Keratinocyte (primary cell): ENCODE measurements at regions not wholly inside any gene's neighbourhood (a gene's known extent, or its start where the extent isn't known, plus 50 kb on each side); places are given as distances from the start of the nearest gene placed in this dataset.
"Not testable (repeated sequence)": the region's sequence is repeated elsewhere in the genome, so short reads cannot be mapped to it uniquely, and the experiment has no call there.

Experiments used
- DNase-seq: peaks from one replicate; pipeline ENCODE4 v3.0.0-alpha.2; 2011; ENCODE audit warnings: low read depth, missing footprints, low spot score
- FAIRE-seq: peaks from 2 replicates; lab custom pipeline; 2011; peaks lifted over from hg19 to GRCh38; lab: Jason Lieb, UNC
- H2AFZ ChIP-seq: 2 replicates; pipeline ENCODE4 v1.6.0; 2012; ENCODE audit warnings: low read length, control low read depth, inconsistent platforms; ENCODE audit not compliant: control insufficient read depth
- H3K27ac ChIP-seq: 2 replicates; pipeline ENCODE4 v1.5.1; 2011; ENCODE audit warnings: low read length; ENCODE audit not compliant: control insufficient read depth, insufficient read depth
- H3K27me3 ChIP-seq: 3 replicates; pipeline ENCODE4 v1.6.0; 2011; ENCODE audit warnings: low read length; ENCODE audit not compliant: control insufficient read depth, insufficient read depth; ENCODE audit errors: extremely low read depth
- H3K36me3 ChIP-seq, 2 experiments: 2 replicates in 1 of 2; 3 replicates in 1 of 2; pipeline ENCODE4 v1.5.1; 2011; ENCODE audit warnings: low read length in 2 of 2, mild to moderate bottlenecking in 1 of 2; ENCODE audit not compliant: control insufficient read depth in 2 of 2, insufficient read depth in 2 of 2; ENCODE audit errors: extremely low read depth in 1 of 2
- H3K4me1 ChIP-seq: 3 replicates; pipeline ENCODE4 v1.5.1; 2011; ENCODE audit warnings: low read length; ENCODE audit not compliant: control insufficient read depth, insufficient read depth; ENCODE audit errors: extremely low read depth
- H3K4me2 ChIP-seq: 3 replicates; pipeline ENCODE4 v1.6.0; 2011; ENCODE audit warnings: low read depth, low read length; ENCODE audit not compliant: control insufficient read depth, insufficient read depth; ENCODE audit errors: extremely low read depth
- H3K4me3 ChIP-seq, 3 experiments: fragments of 200-600 bp in 1 of 3; sonication (generic) in 1 of 3; 2 replicates in 2 of 3; 3 replicates in 1 of 3; pipeline ENCODE4 v1.5.1; 2011 to 2016; ENCODE audit warnings: low read length in 3 of 3, mild to moderate bottlenecking in 3 of 3, control low read depth in 2 of 3, inconsistent platforms in 1 of 3, low read depth in 1 of 3, mixed read lengths in 1 of 3, mixed run types in 1 of 3, moderate library complexity in 1 of 3; ENCODE audit not compliant: control insufficient read depth in 2 of 3, insufficient read depth in 2 of 3; ENCODE audit errors: extremely low read depth in 1 of 3
- H3K79me2 ChIP-seq: 2 replicates; pipeline ENCODE4 v1.6.0; 2012; ENCODE audit warnings: low read length; ENCODE audit not compliant: control insufficient read depth, insufficient read depth
- H3K9ac ChIP-seq: 3 replicates; pipeline ENCODE4 v1.6.0; 2011; ENCODE audit warnings: low read length; ENCODE audit not compliant: control insufficient read depth, insufficient read depth; ENCODE audit errors: extremely low read depth
- H3K9me1 ChIP-seq: 3 replicates; pipeline ENCODE4 v1.6.0; 2011; ENCODE audit warnings: low read length; ENCODE audit not compliant: control insufficient read depth, insufficient read depth; ENCODE audit errors: extremely low read depth
- H3K9me3 ChIP-seq: 2 replicates; pipeline ENCODE4 v1.5.1; 2012; ENCODE audit warnings: low read depth, low read length; ENCODE audit not compliant: control insufficient read depth
- H4K20me1 ChIP-seq: 3 replicates; pipeline ENCODE4 v1.6.0; 2011; ENCODE audit warnings: low read length; ENCODE audit not compliant: control insufficient read depth, insufficient read depth; ENCODE audit errors: extremely low read depth
- EZH2 ChIP-seq: IDR thresholded peaks from one replicate; pipeline ENCODE4 v1.6.1; 2012; ENCODE audit warnings: inconsistent platforms, mild to moderate bottlenecking, low read length, moderate library complexity
- dilution Hi-C: fragments of 300-500 bp; cut with MboI; formaldehyde crosslinking; loops from one replicate; pipeline ENCODE4 v1.7.0; 2020; ENCODE audit warnings: low sequenced_read_pairs; ENCODE audit not compliant: extremely low pct_ligation_motif_present
- TF ChIP-seq, protein P1 (sequence below), 3 experiments: IDR thresholded peaks in 1 of 3; conservative IDR thresholded peaks in 1 of 3; optimal IDR thresholded peaks in 1 of 3; 2 replicates in 2 of 3; 3 replicates in 1 of 3; pipeline versions ENCODE3 to v1.5.1; 2011; ENCODE audit warnings: low read length in 3 of 3, mild to moderate bottlenecking in 3 of 3, moderate library complexity in 2 of 3, control low read depth in 1 of 3, inconsistent platforms in 1 of 3; ENCODE audit not compliant: insufficient read depth in 2 of 3; ENCODE audit errors: extremely low read depth in 1 of 3

DNA sequence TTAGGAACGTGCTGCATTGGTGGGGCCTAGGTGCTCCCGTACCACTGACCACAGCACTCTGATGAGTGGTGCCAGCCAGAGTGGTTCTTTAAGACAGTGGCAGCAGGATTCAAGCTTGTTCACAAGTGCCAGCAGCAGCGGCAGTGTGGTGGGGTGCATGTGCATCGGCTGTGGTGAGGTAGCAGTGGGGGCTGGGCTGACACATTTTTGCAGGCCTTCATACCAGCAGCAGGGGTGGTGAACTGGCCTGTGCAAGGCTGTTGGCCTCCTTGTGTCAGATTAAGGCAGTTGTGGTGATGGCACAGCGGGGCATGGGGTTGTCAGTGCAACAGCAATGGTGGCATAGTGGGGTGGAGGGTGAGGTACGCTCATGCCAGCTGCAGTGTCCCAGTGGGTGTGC, 131.4 kb downstream of the PABPC4L start:
- Histone ChIP-seq H3K9ac (no peak overlapping the region), H2AFZ (no peak overlapping the region), H3K36me3 (no peaks in the 10 kb centered on the region), H4K20me1 (no peaks in the 10 kb centered on the region), H3K9me3 (no peaks in the 10 kb centered on the region), H3K27me3 (no peaks in the 10 kb centered on the region), H3K4me2 (no peak overlapping the region), H3K27ac (no peak overlapping the region), H3K9me1 (no peaks in the 10 kb centered on the region), H3K4me3 (no peak overlapping the region), H3K79me2 (no peaks in the 10 kb centered on the region), H3K4me1 (no peaks in the 10 kb centered on the region)
- DNase-seq (no peak), FAIRE-seq (no peak)
- TF ChIP-seq, protein P1, sequence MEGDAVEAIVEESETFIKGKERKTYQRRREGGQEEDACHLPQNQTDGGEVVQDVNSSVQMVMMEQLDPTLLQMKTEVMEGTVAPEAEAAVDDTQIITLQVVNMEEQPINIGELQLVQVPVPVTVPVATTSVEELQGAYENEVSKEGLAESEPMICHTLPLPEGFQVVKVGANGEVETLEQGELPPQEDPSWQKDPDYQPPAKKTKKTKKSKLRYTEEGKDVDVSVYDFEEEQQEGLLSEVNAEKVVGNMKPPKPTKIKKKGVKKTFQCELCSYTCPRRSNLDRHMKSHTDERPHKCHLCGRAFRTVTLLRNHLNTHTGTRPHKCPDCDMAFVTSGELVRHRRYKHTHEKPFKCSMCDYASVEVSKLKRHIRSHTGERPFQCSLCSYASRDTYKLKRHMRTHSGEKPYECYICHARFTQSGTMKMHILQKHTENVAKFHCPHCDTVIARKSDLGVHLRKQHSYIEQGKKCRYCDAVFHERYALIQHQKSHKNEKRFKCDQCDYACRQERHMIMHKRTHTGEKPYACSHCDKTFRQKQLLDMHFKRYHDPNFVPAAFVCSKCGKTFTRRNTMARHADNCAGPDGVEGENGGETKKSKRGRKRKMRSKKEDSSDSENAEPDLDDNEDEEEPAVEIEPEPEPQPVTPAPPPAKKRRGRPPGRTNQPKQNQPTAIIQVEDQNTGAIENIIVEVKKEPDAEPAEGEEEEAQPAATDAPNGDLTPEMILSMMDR (optimal IDR thresholded peaks at IDR 0.05 in 1 of 3, IDR thresholded peaks at IDR 0.05 in 1 of 3, conservative IDR thresholded peaks at IDR 0.05 in 1 of 3; ENCODE audit: extremely low read depth in 1 of 3, insufficient read depth in 2 of 3, low read length in 3 of 3), result no peak
- no peak for TF ChIP-seq EZH2
- dilution Hi-C loops, result no loop called here

DNA sequence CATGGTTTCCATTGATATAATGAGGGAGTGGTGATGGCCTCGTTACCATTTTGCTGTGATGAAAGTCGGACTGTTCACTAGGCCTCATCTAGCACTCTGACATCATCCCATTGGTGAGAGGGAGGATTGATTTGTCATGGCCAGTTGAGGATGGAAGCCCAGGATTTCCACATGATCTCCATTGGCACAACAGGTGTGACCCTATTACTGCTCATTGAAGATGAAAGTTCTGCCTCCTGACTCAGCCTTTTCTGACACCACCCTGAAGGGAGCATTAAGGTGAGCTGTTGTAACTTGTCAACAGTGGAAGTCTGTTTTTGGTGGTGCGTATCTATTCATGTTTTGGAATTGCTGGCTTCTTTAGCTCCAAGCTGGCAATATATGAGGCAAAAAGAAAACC, 144.2 kb downstream of the PABPC4L start:
- Histone ChIP-seq H3K36me3 (no peaks in the 10 kb centered on the region), H3K4me2 (no peak overlapping the region), H3K9me3 (peaks cover 4% of the 10 kb centered on the region), H3K9ac (no peak overlapping the region), H4K20me1 (no peaks in the 10 kb centered on the region), H3K27me3 (no peaks in the 10 kb centered on the region), H2AFZ (no peak overlapping the region), H3K27ac (no peak overlapping the region), H3K79me2 (no peaks in the 10 kb centered on the region), H3K9me1 (no peaks in the 10 kb centered on the region), H3K4me1 (no peaks in the 10 kb centered on the region), H3K4me3 (no peak overlapping the region)
- no peak for DNase-seq
- peak; percentile 9 for FAIRE-seq
- dilution Hi-C loops, result no loop called here
- no peak for TF ChIP-seq EZH2
- TF ChIP-seq, protein P1 (optimal IDR thresholded peaks at IDR 0.05 in 1 of 3, IDR thresholded peaks at IDR 0.05 in 1 of 3, conservative IDR thresholded peaks at IDR 0.05 in 1 of 3; ENCODE audit: extremely low read depth in 1 of 3, insufficient read depth in 2 of 3, low read length in 3 of 3), result no peak

DNA sequence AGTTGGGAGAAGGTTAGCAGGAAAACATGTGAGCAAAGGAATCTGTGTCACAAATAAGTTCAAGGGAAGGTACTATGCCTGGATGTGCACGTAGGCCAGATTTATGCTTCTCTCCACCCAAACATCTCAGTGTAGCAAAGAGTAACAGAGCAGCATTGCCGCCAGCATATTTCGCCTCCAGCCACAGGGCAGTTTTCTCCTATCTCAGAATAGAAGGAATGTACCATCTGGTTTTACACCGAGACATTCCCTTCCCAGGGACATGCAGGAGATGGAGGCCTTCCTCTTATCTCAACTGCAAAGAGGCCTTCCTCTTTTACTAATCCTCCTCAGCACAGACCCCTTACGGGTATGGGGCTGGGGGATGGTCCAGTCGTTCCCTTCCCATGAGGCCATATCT, 155.4 kb downstream of the PABPC4L start:
- H3K36me3 ChIP-seq, H3K79me2 ChIP-seq, H4K20me1 ChIP-seq, H2AFZ ChIP-seq, H3K4me3 ChIP-seq, H3K9ac ChIP-seq, H3K27ac ChIP-seq, FAIRE-seq, H3K4me1 ChIP-seq, H3K27me3 ChIP-seq, H3K4me2 ChIP-seq, H3K9me1 ChIP-seq, dilution Hi-C loops, H3K9me3 ChIP-seq, DNase-seq: not testable (repeated sequence)
